ENCODE measurements at regions not wholly inside any gene's neighbourhood (a gene's known extent, or its start where the extent isn't known, plus 50 kb on each side); places are given as distances from the start of the nearest gene placed in this dataset.

- no peaks in the 10 kb centered on the region for H3K9me3 Mint-ChIP-seq (ENCODE audit: low read depth)
- peaks cover 23% of the 10 kb centered on the region for H3K36me3 Mint-ChIP-seq (ENCODE audit: low read depth)
- no peaks in the 10 kb centered on the region for H3K27me3 Mint-ChIP-seq (ENCODE audit: low read depth)
- peak overlapping the region; percentile 88 for H3K27ac Mint-ChIP-seq (ENCODE audit: unreplicated experiment)
- no peak for DNase-seq (ENCODE audit: low spot score)
- peaks cover 26% of the 10 kb centered on the region for H3K4me1 Mint-ChIP-seq (ENCODE audit: low read depth)
- H3K4me3 Mint-ChIP-seq (ENCODE audit: unreplicated experiment), result no peak overlapping the region
- TF ChIP-seq, protein P1, sequence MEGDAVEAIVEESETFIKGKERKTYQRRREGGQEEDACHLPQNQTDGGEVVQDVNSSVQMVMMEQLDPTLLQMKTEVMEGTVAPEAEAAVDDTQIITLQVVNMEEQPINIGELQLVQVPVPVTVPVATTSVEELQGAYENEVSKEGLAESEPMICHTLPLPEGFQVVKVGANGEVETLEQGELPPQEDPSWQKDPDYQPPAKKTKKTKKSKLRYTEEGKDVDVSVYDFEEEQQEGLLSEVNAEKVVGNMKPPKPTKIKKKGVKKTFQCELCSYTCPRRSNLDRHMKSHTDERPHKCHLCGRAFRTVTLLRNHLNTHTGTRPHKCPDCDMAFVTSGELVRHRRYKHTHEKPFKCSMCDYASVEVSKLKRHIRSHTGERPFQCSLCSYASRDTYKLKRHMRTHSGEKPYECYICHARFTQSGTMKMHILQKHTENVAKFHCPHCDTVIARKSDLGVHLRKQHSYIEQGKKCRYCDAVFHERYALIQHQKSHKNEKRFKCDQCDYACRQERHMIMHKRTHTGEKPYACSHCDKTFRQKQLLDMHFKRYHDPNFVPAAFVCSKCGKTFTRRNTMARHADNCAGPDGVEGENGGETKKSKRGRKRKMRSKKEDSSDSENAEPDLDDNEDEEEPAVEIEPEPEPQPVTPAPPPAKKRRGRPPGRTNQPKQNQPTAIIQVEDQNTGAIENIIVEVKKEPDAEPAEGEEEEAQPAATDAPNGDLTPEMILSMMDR (IDR thresholded peaks at IDR 0.05), result no peak
Observed at GRCh38 chr14:71702786-71703185, 229.4 kb upstream of the RGS6 start.

- H3K4me1 Mint-ChIP-seq (ENCODE audit: low read depth), result peaks cover 21% of the 10 kb centered on the region
- no peaks in the 10 kb centered on the region for H3K9me3 Mint-ChIP-seq (ENCODE audit: low read depth)
- DNase-seq (ENCODE audit: low spot score), result no peak
- H3K27ac Mint-ChIP-seq (ENCODE audit: unreplicated experiment), result peak overlapping the region; percentile 88
- H3K27me3 Mint-ChIP-seq (ENCODE audit: low read depth), result no peaks in the 10 kb centered on the region
- no peak overlapping the region for H3K4me3 Mint-ChIP-seq (ENCODE audit: unreplicated experiment)
- peaks cover 21% of the 10 kb centered on the region for H3K36me3 Mint-ChIP-seq (ENCODE audit: low read depth)
- TF ChIP-seq, protein P1 (IDR thresholded peaks at IDR 0.05), result no peak
Observed at GRCh38 chr14:71703477-71703876, 228.8 kb upstream of the RGS6 start.

- H3K36me3 Mint-ChIP-seq (ENCODE audit: low read depth), result peaks cover 20% of the 10 kb centered on the region
- no peaks in the 10 kb centered on the region for H3K27me3 Mint-ChIP-seq (ENCODE audit: low read depth)
- H3K4me1 Mint-ChIP-seq (ENCODE audit: low read depth), result peaks cover 21% of the 10 kb centered on the region
- no peaks in the 10 kb centered on the region for H3K9me3 Mint-ChIP-seq (ENCODE audit: low read depth)
- DNase-seq (ENCODE audit: low spot score), result no peak
- H3K4me3 Mint-ChIP-seq (ENCODE audit: unreplicated experiment), result no peak overlapping the region
- no peak overlapping the region for H3K27ac Mint-ChIP-seq (ENCODE audit: unreplicated experiment)
- TF ChIP-seq, protein P1 (IDR thresholded peaks at IDR 0.05), result no peak
Observed at GRCh38 chr14:71704210-71704609, 228.0 kb upstream of the RGS6 start.

GRCh38 chr14:71705460-71705859 is 226.8 kb upstream of the RGS6 start:
- Mint-ChIP-seq H3K9me3 (ENCODE audit: low read depth) (no peaks in the 10 kb centered on the region), H3K4me1 (ENCODE audit: low read depth) (peaks cover 24% of the 10 kb centered on the region), H3K36me3 (ENCODE audit: low read depth) (peaks cover 12% of the 10 kb centered on the region), H3K4me3 (ENCODE audit: unreplicated experiment) (no peak overlapping the region), H3K27ac (ENCODE audit: unreplicated experiment) (no peak overlapping the region), H3K27me3 (ENCODE audit: low read depth) (no peaks in the 10 kb centered on the region)
- no peak for DNase-seq (ENCODE audit: low spot score)
- TF ChIP-seq, protein P1 (IDR thresholded peaks at IDR 0.05), result no peak

GRCh38 chr14:71709076-71709475 is 223.2 kb upstream of the RGS6 start:
- Mint-ChIP-seq H3K9me3 (ENCODE audit: low read depth) (no peaks in the 10 kb centered on the region), H3K27me3 (ENCODE audit: low read depth) (no peaks in the 10 kb centered on the region), H3K27ac (ENCODE audit: unreplicated experiment) (no peak overlapping the region), H3K4me3 (ENCODE audit: unreplicated experiment) (no peak overlapping the region), H3K4me1 (ENCODE audit: low read depth) (peaks cover 41% of the 10 kb centered on the region), H3K36me3 (ENCODE audit: low read depth) (peaks cover 10% of the 10 kb centered on the region)
- TF ChIP-seq, protein P1 (IDR thresholded peaks at IDR 0.05), result no peak
- no peak for DNase-seq (ENCODE audit: low spot score)
